ENCODE measurements at regions not wholly inside any gene's neighbourhood (a gene's known extent, or its start where the extent isn't known, plus 50 kb on each side); places are given as distances from the start of the nearest gene placed in this dataset.

DNA sequence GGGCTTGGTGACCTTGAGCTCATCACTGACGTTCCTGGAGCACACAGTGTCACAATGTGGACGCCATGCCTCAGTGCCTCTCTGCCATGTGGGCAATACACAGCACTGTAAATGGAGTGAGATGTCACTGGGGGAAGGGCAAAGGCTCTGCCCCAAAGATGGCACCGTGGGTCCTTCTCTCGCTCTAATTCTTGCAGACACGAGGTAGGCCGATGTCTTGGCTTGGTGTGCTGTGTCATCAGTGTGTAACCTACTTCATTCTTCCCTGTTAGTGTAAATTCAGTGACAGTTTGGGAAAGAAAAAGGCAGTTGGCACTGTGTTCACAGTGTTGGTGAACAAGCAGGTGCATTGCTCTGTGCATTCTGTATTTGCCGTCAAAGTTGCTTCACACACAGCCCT is 309.3 kb upstream of the MYT1L start:
- Histone ChIP-seq H3K79me1 (ENCODE audit: low read depth in 1 of 2, low read length in 2 of 2) (no peaks in the 10 kb centered on the region), H3K18ac (ENCODE audit: low read depth, low read length) (no peak overlapping the region), H2AK5ac (ENCODE audit: low read depth, low read length) (no peak overlapping the region), H3K9me3 (ENCODE audit: control insufficient read depth, insufficient read depth, low read length) (peaks cover 44% of the 10 kb centered on the region), H2AK9ac (replicated peaks; ENCODE audit: low read depth, low read length, poor library complexity) (no peak overlapping the region), H4K5ac (ENCODE audit: low read depth, low read length) (no peak overlapping the region), H3K23ac (ENCODE audit: low read depth, low read length) (no peak overlapping the region), H3K4me3 (ENCODE audit: insufficient read depth, low read depth, low read length) (no peak overlapping the region), H3K36me3 (ENCODE audit: control insufficient read depth, insufficient read depth, low read length) (no peaks in the 10 kb centered on the region), H3K4ac (ENCODE audit: low read depth, low read length) (no peak overlapping the region), H3K27ac (ENCODE audit: insufficient read depth, low read length) (no peak overlapping the region), H4K91ac (ENCODE audit: insufficient read depth, low read depth, low read length) (no peak overlapping the region), H3K27me3 (ENCODE audit: control insufficient read depth, insufficient read depth, low read length) (no peaks in the 10 kb centered on the region), H3K4me2 (ENCODE audit: low read depth, low read length) (no peak overlapping the region), H2BK15ac (ENCODE audit: low read depth, low read length) (no peak overlapping the region), H2AFZ (replicated peaks; ENCODE audit: low read length, poor library complexity) (no peak overlapping the region), H2BK120ac (ENCODE audit: low read depth, low read length) (no peak overlapping the region), H2BK20ac (ENCODE audit: low read depth, low read length) (no peak overlapping the region), H4K8ac (ENCODE audit: low read depth in 2 of 2, low read length in 2 of 2) (no peak overlapping the region), H3K9me1 (ENCODE audit: insufficient read depth, low read length) (no peaks in the 10 kb centered on the region), H3K4me1 (ENCODE audit: control insufficient read depth, insufficient read depth, low read length) (no peaks in the 10 kb centered on the region), H4K20me1 (ENCODE audit: insufficient read depth, low read length) (no peaks in the 10 kb centered on the region), H3K56ac (ENCODE audit: extremely low read depth, insufficient read depth, low read length) (no peak overlapping the region), H3K9ac (ENCODE audit: low read depth, low read length) (no peak overlapping the region), H3K14ac (replicated peaks; ENCODE audit: low read depth, low read length) (no peak overlapping the region), H2BK5ac (ENCODE audit: low read depth, low read length, poor library complexity, severe bottlenecking) (no peak overlapping the region)
- in situ Hi-C loops (cut with MboI; ENCODE audit: low sequenced_read_pairs) (no loop called here), dilution Hi-C loops (cut with HindIII; ENCODE audit: low sequenced_read_pairs, unreplicated experiment) (no loop called here), intact Hi-C loops (cut with micrococcal nuclease) (no loop called here)
- TF ChIP-seq SMC3 (IDR thresholded peaks at IDR 0.05; ENCODE audit: low read depth, low read length) (no peak), NFE2L2 (IDR thresholded peaks at IDR 0.05; ENCODE audit: low read depth, low read length) (no peak), CEBPB (IDR thresholded peaks at IDR 0.05; ENCODE audit: low read depth, low read length) (no peak), CHD1 (IDR thresholded peaks at IDR 0.05; ENCODE audit: low read depth, low read length) (no peak)
- no peak for DNase-seq
- ATAC-seq (ENCODE audit: low read depth): no peak
- no CpG with 5 or more reads among the region's 7 CpGs for WGBS, 2 experiments (ENCODE audit: extremely low coverage in 2 of 2, insufficient read length in 1 of 2)
- CTCF ChIA-PET: no interaction called here
- POLR2A ChIA-PET (ENCODE audit: unreplicated experiment): no interaction called here
- no TSS peak for BruUV-seq (replicated peaks)
